SKM-1 (cell line): ENCODE measurements at regions not wholly inside any gene's neighbourhood (a gene's known extent, or its start where the extent isn't known, plus 50 kb on each side); places are given as distances from the start of the nearest gene placed in this dataset.

Source experiments
- DNase-seq: peaks from one replicate; lab custom pipeline; 2025; ENCODE audit not compliant: unreplicated experiment; lab: John Stamatoyannopoulos, UW

DNA sequence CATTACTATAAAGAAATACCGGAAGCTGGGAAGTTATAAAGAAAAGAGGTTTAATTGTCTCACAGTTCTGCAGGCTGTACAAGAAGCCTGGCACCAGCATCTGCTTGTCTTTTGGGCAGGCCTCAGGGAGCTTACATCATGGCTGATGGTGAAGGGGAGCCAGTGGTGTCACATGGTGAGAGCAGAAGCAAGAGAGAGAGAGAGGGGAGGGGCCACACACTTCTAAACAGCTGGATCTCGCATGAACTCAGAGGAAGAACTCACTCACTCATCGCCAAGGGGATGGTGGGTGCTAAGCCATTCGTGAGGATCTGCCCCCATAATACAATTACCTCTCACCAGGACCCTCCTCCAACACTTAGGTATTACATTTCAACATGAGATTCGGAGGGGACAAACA is 51.8 kb upstream of the ANKRD34C start:
- no peak for DNase-seq

GRCh38 chr15:79222808-79223207 is 59.7 kb upstream of the ANKRD34C start:
- DNase-seq: no peak

DNA sequence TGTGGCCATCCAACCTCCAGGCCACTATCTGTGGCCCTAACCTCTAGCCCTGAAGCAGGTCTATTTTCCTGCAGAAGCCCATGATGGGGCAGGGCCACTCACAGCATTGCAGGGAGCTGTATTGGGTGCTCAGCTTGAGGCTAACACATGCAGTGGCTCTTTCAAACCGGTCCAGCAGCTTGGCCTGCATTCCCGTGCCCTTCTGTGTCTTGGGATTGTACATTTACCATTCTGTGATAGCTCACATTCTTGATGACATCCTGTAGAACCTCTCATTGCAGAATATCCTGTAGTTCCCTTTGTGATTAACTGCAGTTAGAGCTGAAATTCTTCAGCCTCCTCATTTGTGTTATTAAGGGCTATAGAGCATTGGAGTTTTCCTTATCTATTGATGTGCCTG is 60.8 kb upstream of the ANKRD34C start:
- no peak for DNase-seq

DNA sequence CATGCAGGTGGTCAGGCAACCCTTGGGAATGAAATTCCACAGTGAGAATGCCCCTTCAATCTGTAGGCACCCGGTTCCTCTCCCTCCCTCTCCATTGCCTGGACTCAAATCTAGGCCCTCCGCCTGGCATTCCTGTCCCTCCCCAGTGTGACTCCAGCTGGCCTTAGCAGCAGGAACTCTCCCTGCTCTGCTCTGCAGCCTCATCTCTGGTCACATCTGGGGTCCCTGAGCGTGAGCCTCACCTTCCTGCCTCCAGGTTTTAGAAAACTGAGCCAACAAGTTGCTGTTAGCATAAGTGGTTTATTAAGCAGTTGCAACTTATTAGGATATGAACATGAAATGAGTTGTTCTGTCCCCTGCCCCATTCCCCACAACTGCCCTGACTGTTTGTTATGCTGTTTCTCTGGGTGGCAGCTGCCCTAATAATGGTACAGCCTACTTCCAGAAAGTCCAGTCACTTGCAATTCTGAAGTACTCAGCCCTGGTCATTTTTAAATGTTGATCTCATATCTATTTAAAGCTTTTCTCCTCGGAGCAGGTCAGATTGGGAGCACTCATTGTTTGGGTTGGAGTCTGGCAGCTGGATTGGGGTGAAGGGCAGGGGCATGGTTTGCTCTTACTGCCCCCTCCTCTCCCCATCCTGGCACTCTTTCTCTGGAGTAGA is 63.0 kb upstream of the ANKRD34C start:
- no peak for DNase-seq

DNA sequence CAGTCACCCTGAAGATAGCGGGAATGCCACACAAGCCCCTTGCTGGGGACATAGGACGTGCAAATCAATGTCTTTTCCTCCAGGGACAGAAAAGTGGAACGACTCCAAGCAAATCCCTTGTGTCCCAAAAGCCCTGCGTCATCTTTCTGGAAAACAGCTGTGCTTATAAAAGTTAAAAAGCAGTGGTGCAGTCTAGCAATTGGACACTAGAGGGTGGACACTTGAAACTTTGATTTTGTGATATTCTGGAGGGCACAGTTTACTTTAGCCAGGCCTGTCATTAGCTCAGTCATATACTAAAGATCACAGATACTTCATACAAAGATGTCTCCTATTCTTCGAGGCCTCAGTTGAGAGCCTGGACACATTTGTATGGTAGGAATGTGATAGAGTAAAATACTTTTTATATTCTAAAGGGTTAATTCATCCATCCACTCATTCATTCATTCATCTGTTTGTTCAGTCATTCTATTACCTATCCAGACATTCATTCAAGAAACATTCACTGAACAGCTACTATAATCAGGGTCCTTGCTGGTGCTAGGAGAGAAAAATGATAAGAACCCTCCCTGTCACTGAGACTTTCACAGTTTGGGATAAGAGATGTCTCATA is 63.8 kb upstream of the ANKRD34C start:
- no peak for DNase-seq

- DNase-seq: no peak
Measured at GRCh38 chr15:79213650-79214049, 68.9 kb upstream of the ANKRD34C start.

GRCh38 chr15:79212589-79213157 is 69.8 kb upstream of the ANKRD34C start:
- DNase-seq: no peak

GRCh38 chr15:79211481-79211880 is 71.0 kb upstream of the ANKRD34C start:
- no peak for DNase-seq

DNA sequence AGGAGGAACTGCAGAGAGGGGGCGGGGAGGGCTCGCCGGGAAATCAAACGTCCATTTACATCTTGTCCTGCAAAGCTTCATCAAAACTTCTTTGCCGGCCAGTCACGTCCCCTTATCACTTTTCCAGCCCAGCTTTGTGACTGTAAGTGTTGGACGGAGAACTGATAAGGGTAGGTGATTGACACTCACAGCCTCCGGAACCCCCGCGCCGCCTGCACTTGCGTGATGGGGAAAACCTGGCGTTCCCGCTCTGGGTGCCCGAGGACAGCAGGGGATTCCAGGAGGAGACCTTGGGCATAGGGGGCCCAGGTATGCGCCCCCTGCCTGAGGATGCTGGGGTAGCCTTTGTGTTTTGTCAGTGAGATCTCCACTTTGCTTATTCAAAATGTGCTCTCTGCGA is 72.8 kb upstream of the ANKRD34C start:
- DNase-seq: no peak

GRCh38 chr15:79209116-79209515 is 73.4 kb upstream of the ANKRD34C start:
- DNase-seq: no peak

GRCh38 chr15:79208179-79208578 is 74.3 kb upstream of the ANKRD34C start:
- no peak for DNase-seq

GRCh38 chr15:79206940-79207339 is 75.6 kb upstream of the ANKRD34C start:
- no peak for DNase-seq

DNA sequence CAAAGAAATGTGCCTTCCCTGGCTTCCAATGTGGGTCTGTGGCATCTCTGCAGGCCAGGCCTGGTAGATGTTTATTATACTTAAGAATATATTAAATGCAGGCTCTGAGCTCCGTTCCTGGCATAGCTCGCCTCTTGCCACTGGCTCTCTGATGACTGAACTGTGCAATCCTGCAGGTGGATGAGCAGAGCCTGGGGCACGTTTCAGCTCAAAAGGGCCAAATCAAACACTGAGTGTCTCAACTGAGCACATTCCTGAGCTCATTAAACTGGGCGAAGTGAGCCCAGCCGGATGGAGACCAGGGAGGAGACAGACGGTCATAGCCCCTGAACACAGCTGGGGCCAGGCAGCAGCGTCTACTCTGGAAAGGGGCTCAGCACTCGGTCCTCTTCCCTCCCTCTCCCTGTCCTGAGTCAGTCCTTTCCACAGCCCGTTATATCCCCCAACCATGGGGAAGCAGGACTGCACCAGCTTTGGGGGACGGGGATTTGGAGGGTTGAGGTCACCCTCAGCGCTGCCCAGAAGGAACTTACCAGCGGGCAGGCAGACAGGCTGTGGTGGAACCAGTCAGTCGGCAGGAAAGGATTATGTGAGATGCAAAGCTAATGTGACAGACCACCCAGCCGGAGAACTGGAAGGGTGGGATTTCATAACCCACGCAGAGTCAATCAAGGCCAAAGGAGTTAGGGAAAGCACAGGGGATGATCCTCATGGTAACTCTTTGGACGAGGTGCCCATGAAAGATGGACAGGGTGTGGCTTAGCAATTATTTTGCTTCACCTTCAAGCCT is 77.4 kb upstream of the ANKRD34C start:
- DNase-seq: no peak

- DNase-seq: no peak
Measured at GRCh38 chr15:79198461-79198860, 84.1 kb upstream of the ANKRD34C start.

- no peak for DNase-seq
Measured at GRCh38 chr15:79197285-79197684, 85.2 kb upstream of the ANKRD34C start.

GRCh38 chr15:79195802-79196201 is 86.7 kb upstream of the ANKRD34C start:
- DNase-seq: no peak

GRCh38 chr15:79195239-79195638 is 87.3 kb upstream of the ANKRD34C start:
- DNase-seq: no peak

DNA sequence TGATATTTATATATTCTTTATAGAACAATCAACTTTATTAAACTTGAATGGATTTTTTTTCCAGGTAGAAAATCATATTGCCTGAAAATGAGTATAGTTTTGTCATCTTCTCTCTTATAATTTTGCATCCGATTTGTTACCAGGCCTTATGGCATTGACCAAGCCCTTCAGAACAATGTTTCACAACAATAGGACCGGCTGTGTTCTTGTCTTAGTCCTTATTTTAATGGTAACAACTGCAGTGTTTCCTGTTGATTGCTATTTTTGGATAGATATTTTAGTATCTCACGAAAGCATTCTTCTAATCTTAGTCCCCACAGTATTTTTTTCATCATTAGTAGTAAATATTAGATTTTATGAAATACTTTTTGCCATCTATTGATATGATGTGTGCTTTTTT is 88.1 kb upstream of the ANKRD34C start:
- DNase-seq: no peak

- DNase-seq: no peak
Measured at GRCh38 chr15:79193549-79193948, 89.0 kb upstream of the ANKRD34C start.

GRCh38 chr15:79193103-79193502 is 89.4 kb upstream of the ANKRD34C start:
- no peak for DNase-seq

- DNase-seq: no peak
Measured at GRCh38 chr15:79192462-79193036, 90.0 kb upstream of the ANKRD34C start.

GRCh38 chr15:79190093-79190492 is 92.4 kb upstream of the ANKRD34C start:
- no peak for DNase-seq
